Esophagus squamous epithelium (tissue), 4 donors: ENCODE measurements at regions not wholly inside any gene's neighbourhood (a gene's known extent, or its start where the extent isn't known, plus 50 kb on each side); places are given as distances from the start of the nearest gene placed in this dataset.

Experiments
- CTCF ChIP-seq, 6 experiments: fragments of 450-650 bp in 4 of 6; fragments of 200-600 bp in 2 of 6; sonication (generic) in 2 of 6; IDR thresholded peaks; one replicate each; pipeline ENCODE4 v1.5.1; 2016 to 2019; ENCODE audit warnings: antibody characterized with exemption in 6 of 6, mild to moderate bottlenecking in 4 of 6, moderate library complexity in 4 of 6
- POLR2A ChIP-seq, 4 donors: fragments of 450-650 bp; IDR thresholded peaks; one replicate each; pipeline ENCODE4 v1.6.1; 2017; ENCODE audit warnings: antibody characterized with exemption in 4 of 4, mild to moderate bottlenecking in 4 of 4, moderate library complexity in 3 of 4

GRCh38 chr17:72456075-72456474, 335.3 kb downstream of the SOX9 start:
- TF ChIP-seq POLR2A (IDR thresholded peaks at IDR 0.05): no peak
- no peak for TF ChIP-seq CTCF (IDR thresholded peaks at IDR 0.05)
